Immature natural killer cell (primary cell): ENCODE measurements at regions not wholly inside any gene's neighbourhood (a gene's known extent, or its start where the extent isn't known, plus 50 kb on each side); places are given as distances from the start of the nearest gene placed in this dataset.
"Not testable (repeated sequence)": the region's sequence is repeated elsewhere in the genome, so short reads cannot be mapped to it uniquely, and the experiment has no call there.

ENCODE experiments used
- DNase-seq, 3 donors: peaks; one replicate each; pipeline ENCODE4 v3.0.0; 2022; ENCODE audit warnings: mixed read lengths in 1 of 3
- H3K27ac Mint-ChIP-seq, 6 donors: one replicate each; pipeline ENCODE4 v1.8.0; 2020; ENCODE audit warnings: mixed read lengths in 6 of 6, mild to moderate bottlenecking in 5 of 6, inconsistent platforms in 4 of 6, moderate library complexity in 3 of 6
- H3K27me3 Mint-ChIP-seq, 3 donors: one replicate each; pipeline ENCODE4 v1.8.0; 2020 to 2021; ENCODE audit warnings: low read depth in 3 of 3, mild to moderate bottlenecking in 3 of 3, mixed read lengths in 3 of 3, moderate library complexity in 3 of 3, inconsistent platforms in 1 of 3
- H3K36me3 Mint-ChIP-seq, 3 donors: one replicate each; pipeline ENCODE4 v1.8.0; 2020; ENCODE audit warnings: mixed read lengths in 3 of 3, inconsistent platforms in 2 of 3, mild to moderate bottlenecking in 2 of 3
- H3K4me1 Mint-ChIP-seq, 2 donors: one replicate each; pipeline ENCODE4 v1.8.0; 2020; ENCODE audit warnings: inconsistent platforms in 2 of 2, mild to moderate bottlenecking in 2 of 2, mixed read lengths in 2 of 2, moderate library complexity in 1 of 2
- H3K4me3 Mint-ChIP-seq, 5 donors: one replicate each; pipeline ENCODE4 v1.8.0; 2020; ENCODE audit warnings: mild to moderate bottlenecking in 5 of 5, mixed read lengths in 5 of 5, inconsistent platforms in 3 of 5, moderate library complexity in 3 of 5
- H3K9me3 Mint-ChIP-seq, 6 donors: one replicate each; pipeline ENCODE4 v1.8.0; 2020; ENCODE audit warnings: mild to moderate bottlenecking in 6 of 6, mixed read lengths in 6 of 6, inconsistent platforms in 4 of 6, moderate library complexity in 3 of 6

DNA sequence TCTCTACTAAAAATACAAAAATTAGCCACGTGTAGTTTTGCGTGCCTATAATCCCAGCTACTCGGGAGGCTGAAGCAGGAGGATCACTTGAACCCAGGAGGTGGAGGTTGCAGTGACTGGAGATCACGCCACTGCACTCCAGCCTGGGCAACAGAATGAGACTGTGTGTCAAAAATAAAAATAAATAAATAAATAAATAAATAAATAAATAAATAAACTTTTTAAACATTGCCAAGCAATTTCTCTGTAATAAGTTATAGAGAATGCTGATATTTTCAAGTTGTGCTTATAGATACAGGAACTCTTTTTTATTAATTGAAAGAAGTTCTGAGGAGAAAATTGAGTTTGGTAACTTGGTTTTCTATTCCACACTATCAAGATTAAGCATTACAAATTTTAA lies 91.9 kb upstream of the ALDH1A1 start:
- not testable (repeated sequence) for H3K27me3 Mint-ChIP-seq, H3K4me1 Mint-ChIP-seq, H3K36me3 Mint-ChIP-seq, H3K9me3 Mint-ChIP-seq, H3K4me3 Mint-ChIP-seq, H3K27ac Mint-ChIP-seq, DNase-seq

DNA sequence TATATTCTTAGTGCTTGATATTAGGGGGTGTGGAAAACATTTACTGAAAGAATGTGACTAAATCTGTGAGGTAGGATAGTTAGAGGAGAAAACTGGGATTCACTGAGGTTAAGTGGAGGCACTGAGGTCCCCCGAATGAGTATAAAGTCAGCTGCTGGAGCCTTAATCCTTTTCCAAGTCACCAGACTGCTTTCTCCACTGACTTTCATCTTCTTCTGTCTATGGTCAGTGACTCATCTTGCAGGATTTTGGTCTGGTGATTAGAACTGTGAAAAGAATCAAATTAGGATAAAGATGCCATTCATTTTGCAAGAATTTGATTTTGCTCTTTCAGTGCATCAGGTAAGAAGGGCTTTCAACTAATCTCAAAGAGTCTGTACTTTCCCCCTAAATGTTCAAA lies 89.3 kb upstream of the ALDH1A1 start:
- DNase-seq = no peak
- peaks cover 0 to 4% (median 0%) of the 10 kb centered on the region in 3 donors for H3K36me3 Mint-ChIP-seq
- no peaks in the 10 kb centered on the region for H3K4me1 Mint-ChIP-seq
- no peak overlapping the region for H3K4me3 Mint-ChIP-seq
- peaks cover 0 to 5% (median 0%) of the 10 kb centered on the region in 6 donors for H3K9me3 Mint-ChIP-seq
- peaks cover 0 to 3% (median 0%) of the 10 kb centered on the region in 3 donors for H3K27me3 Mint-ChIP-seq
- no peak overlapping the region for H3K27ac Mint-ChIP-seq

DNA sequence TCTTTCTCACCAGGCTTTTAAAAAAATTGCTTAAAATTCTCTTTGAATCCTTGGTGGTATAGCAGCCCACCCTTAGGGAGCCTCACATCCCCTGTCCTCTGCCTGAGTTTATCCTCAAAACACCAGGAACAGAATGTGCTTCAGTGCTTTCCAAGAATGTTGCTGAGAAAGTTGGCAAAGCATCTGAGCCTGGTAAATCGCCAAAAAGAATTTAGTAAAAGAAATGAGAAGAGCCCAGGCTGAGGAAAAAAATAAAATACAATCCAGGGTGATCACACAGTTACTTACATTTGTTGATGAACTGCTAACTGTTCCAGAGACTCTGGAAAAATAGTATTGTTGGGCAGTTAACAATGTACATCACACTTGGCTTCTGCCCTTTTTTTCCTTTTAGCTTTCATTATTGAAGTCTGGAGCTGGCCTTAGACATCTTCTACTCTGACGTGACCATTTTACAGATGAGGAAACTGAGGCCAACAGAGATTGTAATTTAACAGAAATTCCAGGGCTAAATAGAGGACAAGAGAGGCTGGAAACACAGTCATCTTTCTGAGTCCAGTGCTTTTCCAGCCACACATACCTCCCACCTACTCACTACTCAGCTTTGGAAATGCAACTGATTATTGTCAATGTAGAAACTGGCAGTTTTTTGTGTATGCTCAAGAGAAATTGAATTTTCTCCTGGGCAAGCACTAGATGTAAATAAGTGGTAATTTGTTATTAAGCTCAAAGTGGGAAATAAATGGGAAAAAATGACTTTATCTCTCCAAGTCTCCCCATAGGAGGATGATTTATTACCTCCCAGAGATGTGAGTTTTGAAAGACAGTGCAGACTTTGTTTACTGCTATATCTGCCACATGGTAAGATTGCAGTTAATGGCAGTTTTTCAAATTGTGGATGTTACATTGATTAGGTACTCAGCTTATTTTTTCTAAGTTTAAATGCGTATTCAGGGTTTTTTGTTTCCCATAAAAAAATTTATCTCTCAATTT lies 86.7 kb upstream of the ALDH1A1 start:
- no peaks in the 10 kb centered on the region for H3K4me1 Mint-ChIP-seq
- H3K27ac Mint-ChIP-seq = no peak overlapping the region
- peaks cover 0 to 8% (median 0%) of the 10 kb centered on the region in 3 donors for H3K27me3 Mint-ChIP-seq
- H3K4me3 Mint-ChIP-seq = no peak overlapping the region
- peaks cover 0 to 4% (median 0%) of the 10 kb centered on the region in 3 donors for H3K36me3 Mint-ChIP-seq
- no peak for DNase-seq
- peaks cover 0 to 5% (median 0%) of the 10 kb centered on the region in 6 donors for H3K9me3 Mint-ChIP-seq

DNA sequence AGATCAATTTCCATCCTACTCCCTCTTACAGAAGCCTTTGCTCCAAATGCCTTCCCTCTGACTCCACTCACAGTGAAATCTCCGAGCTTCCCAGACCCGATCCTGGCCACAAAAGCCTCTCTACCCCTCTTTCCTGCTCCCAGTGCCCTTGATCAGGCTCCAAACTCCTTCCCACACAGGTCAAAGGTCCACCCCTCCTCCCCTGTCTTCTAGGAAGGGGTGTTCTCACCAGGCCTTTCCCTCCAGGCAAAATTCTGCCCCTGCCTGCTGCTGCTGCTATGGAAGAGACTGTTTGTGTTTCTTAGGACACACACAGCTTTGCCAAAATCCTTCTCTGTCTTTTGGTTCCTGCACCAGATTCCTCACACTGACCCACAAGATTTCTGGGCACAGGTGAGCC lies 85.8 kb upstream of the ALDH1A1 start:
- peaks cover 0 to 8% (median 0%) of the 10 kb centered on the region in 3 donors for H3K27me3 Mint-ChIP-seq
- peak overlapping the region in 1 of 6 donors; percentile 9 for H3K27ac Mint-ChIP-seq
- no peak for DNase-seq
- no peak overlapping the region for H3K4me3 Mint-ChIP-seq
- no peaks in the 10 kb centered on the region for H3K4me1 Mint-ChIP-seq
- peaks cover 0 to 5% (median 0%) of the 10 kb centered on the region in 6 donors for H3K9me3 Mint-ChIP-seq
- H3K36me3 Mint-ChIP-seq = peaks cover 0 to 4% (median 0%) of the 10 kb centered on the region in 3 donors

DNA sequence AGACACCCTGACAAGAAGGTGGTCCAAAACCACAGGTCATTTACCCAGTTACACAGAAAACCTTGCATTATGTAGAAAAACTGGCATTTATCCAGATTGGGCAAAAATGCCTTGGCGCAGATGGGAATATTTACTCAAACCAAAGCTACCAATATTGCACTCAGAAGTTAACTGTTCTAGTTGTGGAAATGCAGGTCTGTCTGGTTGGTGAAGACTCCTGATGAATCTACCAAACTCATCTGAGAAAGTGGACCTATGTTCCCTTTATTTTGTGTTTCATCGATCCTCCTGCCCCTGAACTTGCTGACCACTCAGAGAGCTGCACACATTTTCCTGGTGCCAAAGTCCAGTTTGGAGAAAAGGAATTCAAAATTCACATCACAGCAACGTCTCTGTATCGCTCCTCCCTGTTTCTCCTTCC lies 85.2 kb upstream of the ALDH1A1 start:
- Mint-ChIP-seq H3K4me1 (no peaks in the 10 kb centered on the region), H3K27ac (peak overlapping the region in 1 of 6 donors; percentile 9), H3K4me3 (no peak overlapping the region), H3K36me3 (peaks cover 0 to 4% (median 0%) of the 10 kb centered on the region in 3 donors), H3K9me3 (peaks cover 0 to 5% (median 0%) of the 10 kb centered on the region in 6 donors), H3K27me3 (peaks cover 0 to 8% (median 0%) of the 10 kb centered on the region in 3 donors)
- no peak for DNase-seq

DNA sequence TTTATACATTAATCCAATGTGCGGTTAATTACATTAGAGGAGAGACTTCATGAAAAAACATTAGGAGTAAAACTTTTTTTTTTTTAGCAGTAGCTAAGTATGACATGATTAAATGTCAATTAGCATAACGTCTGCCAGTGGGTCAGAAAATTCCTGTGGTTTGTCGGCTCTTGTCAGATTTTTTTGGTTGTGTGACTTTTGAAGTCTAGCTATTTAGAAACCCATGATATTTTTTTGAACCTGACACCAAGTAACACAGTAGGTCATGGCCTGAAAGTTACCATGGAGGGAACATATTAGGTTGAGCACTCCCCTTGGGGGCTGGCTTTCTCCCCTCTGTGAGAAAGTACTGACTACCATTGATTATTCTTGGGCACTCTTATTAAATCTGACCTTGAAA lies 84.8 kb upstream of the ALDH1A1 start:
- Mint-ChIP-seq H3K4me3 (no peak overlapping the region), H3K36me3 (peaks cover 0 to 4% (median 0%) of the 10 kb centered on the region in 3 donors), H3K27ac (no peak overlapping the region), H3K9me3 (peaks cover 0 to 5% (median 0%) of the 10 kb centered on the region in 6 donors), H3K4me1 (no peaks in the 10 kb centered on the region), H3K27me3 (peaks cover 0 to 8% (median 0%) of the 10 kb centered on the region in 3 donors)
- DNase-seq = no peak

DNA sequence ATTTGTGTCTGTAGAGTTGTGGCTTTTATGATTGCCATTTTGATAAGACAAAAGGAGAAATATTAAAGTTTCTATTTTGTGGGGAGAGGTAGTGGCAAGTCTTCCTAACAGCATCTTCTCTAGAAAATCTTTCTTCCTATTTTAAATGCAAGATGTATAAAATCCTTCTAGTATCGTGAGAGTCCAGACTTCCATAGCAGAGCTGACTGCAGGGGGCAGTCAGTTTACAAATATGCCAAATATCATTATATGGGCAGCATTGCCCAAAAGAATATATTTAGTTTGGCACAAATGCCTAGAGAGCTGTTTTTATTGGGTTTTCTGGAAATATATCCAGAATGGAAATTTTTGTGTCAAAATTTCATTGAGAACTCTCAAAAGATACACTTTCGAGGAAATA lies 82.1 kb upstream of the ALDH1A1 start:
- Mint-ChIP-seq H3K9me3 (peaks cover 0 to 2% (median 0%) of the 10 kb centered on the region in 6 donors), H3K27me3 (peaks cover 0 to 5% (median 0%) of the 10 kb centered on the region in 3 donors), H3K4me3 (no peak overlapping the region), H3K4me1 (no peaks in the 10 kb centered on the region), H3K36me3 (peaks cover 0 to 4% (median 0%) of the 10 kb centered on the region in 3 donors), H3K27ac (no peak overlapping the region)
- no peak for DNase-seq

DNA sequence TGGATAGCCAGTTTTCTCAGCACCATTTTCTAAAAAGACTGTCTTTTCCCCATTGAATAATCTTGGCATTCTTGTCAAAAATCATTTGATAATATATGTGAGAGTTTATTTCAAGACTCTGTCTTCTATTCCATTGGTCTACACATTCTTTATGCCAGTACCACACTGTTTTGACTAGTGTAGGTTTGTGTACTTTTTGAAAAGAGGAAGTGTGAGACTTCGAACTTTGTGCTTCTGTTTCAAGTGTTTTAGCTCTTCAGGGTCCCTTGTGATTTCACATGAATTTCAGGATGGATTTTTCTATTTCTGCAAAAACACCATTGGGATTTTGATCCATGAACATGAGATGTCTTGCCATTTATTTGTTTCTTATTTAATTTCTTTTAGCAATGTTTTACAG lies 78.5 kb upstream of the ALDH1A1 start:
- H3K4me1 Mint-ChIP-seq = no peaks in the 10 kb centered on the region
- no peaks in the 10 kb centered on the region for H3K36me3 Mint-ChIP-seq
- no peak overlapping the region for H3K27ac Mint-ChIP-seq
- no peak overlapping the region for H3K4me3 Mint-ChIP-seq
- DNase-seq = no peak
- no peaks in the 10 kb centered on the region for H3K9me3 Mint-ChIP-seq
- H3K27me3 Mint-ChIP-seq = peaks cover 0 to 5% (median 0%) of the 10 kb centered on the region in 3 donors

DNA sequence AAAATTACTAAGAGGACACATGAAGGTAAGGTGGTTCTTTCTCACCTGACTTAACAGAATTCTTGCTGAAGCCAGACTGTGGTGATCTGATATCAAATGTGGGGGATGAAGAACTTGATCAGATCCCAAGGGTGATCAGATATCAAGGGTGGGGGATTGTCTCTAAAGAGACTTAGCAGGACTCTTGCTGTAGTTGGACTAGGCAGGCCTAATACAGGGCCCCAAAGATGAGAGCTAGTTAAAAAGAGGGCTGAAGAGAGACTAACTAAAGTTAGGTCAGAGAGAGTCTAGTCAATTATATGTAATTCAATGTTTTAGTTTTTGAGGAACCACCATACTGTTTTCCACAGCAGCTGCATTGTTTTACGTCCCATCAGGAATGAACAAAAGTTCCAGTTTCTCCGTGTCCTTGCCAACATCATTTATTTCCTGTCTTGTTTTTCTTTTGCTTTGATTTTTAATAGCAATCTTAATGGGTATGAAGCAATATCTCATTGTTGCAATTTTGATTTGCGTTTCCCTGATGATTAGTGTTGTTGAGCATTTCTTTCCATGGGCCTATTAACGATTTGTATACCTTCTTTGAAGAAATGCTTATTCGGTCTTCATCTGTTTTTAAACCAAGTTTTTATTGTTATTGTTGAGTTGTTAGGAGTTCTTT lies 77.6 kb upstream of the ALDH1A1 start:
- no peak overlapping the region for H3K4me3 Mint-ChIP-seq
- no peaks in the 10 kb centered on the region for H3K9me3 Mint-ChIP-seq
- no peaks in the 10 kb centered on the region for H3K4me1 Mint-ChIP-seq
- H3K27me3 Mint-ChIP-seq = no peaks in the 10 kb centered on the region
- DNase-seq = no peak
- no peak overlapping the region for H3K27ac Mint-ChIP-seq
- no peaks in the 10 kb centered on the region for H3K36me3 Mint-ChIP-seq

DNA sequence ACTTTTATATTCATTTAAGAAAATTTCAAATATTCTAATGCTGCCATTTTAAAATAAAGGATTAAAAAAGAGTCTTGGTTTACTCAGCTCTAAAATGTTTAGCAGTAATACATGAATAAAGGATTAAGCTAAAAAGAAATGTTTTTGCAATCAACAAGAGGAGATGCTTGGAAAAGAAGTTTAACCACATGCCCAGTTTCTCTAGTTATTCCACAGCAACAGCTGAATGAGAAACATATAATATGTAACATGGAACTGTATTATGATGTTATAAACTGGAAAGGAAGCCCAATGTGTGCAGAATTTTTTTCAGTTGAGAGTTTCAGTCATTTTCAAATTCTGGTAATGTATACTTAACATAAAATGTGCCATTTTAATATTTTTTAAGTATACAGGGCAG lies 76.5 kb upstream of the ALDH1A1 start:
- no peaks in the 10 kb centered on the region for H3K4me1 Mint-ChIP-seq
- H3K27me3 Mint-ChIP-seq = no peaks in the 10 kb centered on the region
- no peaks in the 10 kb centered on the region for H3K36me3 Mint-ChIP-seq
- H3K4me3 Mint-ChIP-seq = no peak overlapping the region
- no peak overlapping the region for H3K27ac Mint-ChIP-seq
- no peaks in the 10 kb centered on the region for H3K9me3 Mint-ChIP-seq
- no peak for DNase-seq

DNA sequence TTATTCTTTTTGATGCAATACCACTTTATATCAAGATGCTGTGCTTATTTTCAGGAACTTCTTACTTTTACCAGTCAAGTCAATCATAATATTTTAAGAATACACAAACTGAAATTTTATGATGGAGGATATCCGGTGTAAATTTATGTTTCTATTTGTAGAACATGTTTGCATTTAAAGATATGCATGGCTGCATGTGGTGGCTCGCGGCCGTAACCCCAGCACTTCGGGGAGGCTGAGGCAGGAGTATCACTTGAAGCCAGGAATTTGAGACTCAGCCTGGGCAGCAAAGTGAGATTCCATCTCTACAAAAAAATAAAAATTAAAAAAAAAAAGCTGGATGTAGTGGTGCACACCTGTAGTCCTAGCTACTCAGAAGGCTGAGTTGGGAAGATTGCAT lies 73.5 kb upstream of the ALDH1A1 start:
- H3K36me3 Mint-ChIP-seq = no peaks in the 10 kb centered on the region
- DNase-seq = no peak
- H3K9me3 Mint-ChIP-seq = no peaks in the 10 kb centered on the region
- H3K4me1 Mint-ChIP-seq = peaks cover 14 to 16% of the 10 kb centered on the region in 2 donors
- peaks cover 0 to 4% (median 4%) of the 10 kb centered on the region in 3 donors for H3K27me3 Mint-ChIP-seq
- no peak overlapping the region for H3K4me3 Mint-ChIP-seq
- H3K27ac Mint-ChIP-seq = no peak overlapping the region

DNA sequence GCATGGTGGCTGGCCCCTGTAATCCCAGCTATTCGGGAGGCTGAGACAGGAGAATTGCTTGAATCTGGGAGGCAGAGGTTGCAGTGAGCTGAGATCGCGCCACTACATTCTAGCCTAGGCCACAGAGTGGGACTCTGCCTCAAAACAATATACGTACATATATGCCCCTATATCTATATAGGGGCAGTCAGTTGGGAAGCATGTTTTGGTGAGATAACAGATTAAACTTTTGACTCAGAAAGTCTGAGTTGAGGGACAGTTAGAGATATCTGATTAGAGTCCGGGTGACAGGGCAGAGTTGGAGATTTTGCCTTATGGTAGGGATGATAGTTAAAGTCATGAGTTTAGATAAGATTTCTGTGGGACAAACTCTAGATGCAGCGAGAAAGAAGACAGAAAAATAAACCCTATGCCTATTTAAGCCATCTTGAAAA lies 71.8 kb upstream of the ALDH1A1 start:
- H3K4me1 Mint-ChIP-seq = peaks cover 14 to 16% of the 10 kb centered on the region in 2 donors
- peaks cover 0 to 6% (median 4%) of the 10 kb centered on the region in 3 donors for H3K27me3 Mint-ChIP-seq
- H3K4me3 Mint-ChIP-seq = no peak overlapping the region

DNA sequence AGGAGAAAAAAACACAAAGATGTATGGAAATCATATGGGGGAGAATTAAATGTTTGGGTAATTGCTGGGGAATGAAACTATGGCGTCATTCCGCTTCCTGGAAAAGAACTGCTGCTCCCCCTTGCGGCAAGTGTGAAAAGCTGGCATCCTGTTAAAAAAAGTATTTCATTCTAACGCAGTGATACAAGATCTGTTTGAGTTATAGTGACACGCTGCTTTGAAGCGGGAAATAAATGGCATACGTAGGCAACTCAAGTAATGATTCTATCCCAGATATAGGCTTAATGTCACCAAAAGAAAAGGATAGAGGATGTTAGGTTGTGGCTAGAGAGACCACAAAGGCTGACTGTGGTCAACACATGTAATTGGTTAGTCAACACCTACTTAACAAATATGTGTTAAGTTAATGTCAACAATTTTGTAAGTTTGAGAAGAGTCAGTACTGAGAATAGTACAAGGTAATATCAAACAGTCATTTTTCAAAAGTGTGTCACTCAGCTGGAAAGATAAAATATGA lies 70.2 kb upstream of the ALDH1A1 start:
- Mint-ChIP-seq H3K4me1 (peaks cover 14 to 16% of the 10 kb centered on the region in 2 donors), H3K27me3 (peaks cover 3 to 6% (median 4%) of the 10 kb centered on the region in 3 donors), H3K4me3 (peak overlapping the region; percentile 38 to 72 (median 56)), H3K9me3 (peaks cover 0 to under 1% (median 0%) of the 10 kb centered on the region in 6 donors), H3K27ac (peak overlapping the region in 4 of 6 donors; percentile 2 to 40 (median 10)), H3K36me3 (no peaks in the 10 kb centered on the region)
- peak; percentile 58 to 64 (median 63) for DNase-seq

More for the DNA sequence above, 71.8 kb upstream of the ALDH1A1 start:
- no peaks in the 10 kb centered on the region for H3K9me3 Mint-ChIP-seq
- no peak for DNase-seq
- no peaks in the 10 kb centered on the region for H3K36me3 Mint-ChIP-seq
- no peak overlapping the region for H3K27ac Mint-ChIP-seq
